GM23338 (cell line): ENCODE measurements at regions not wholly inside any gene's neighbourhood (a gene's known extent, or its start where the extent isn't known, plus 50 kb on each side); places are given as distances from the start of the nearest gene placed in this dataset.

Source experiments
- ATAC-seq: fragments of 200-7000 bp; cut with Tn5 transposase; 3 replicates; pipeline ENCODE4 v1.9.1; 2020
- DNase-seq: peaks from one replicate; pipeline ENCODE4 v3.0.0-alpha.2; 2015; ENCODE audit warnings: low spot score
- H2AFZ ChIP-seq: fragments of 200-600 bp; sonication (generic); 2 replicates; pipeline ENCODE4 v1.8.0; 2016; ENCODE audit warnings: antibody characterized with exemption, mild to moderate bottlenecking, moderate library complexity
- H3F3A ChIP-seq: fragments of 200-600 bp; sonication (generic); replicated peaks from 2 replicates; pipeline ENCODE4 v1.8.0; 2017; ENCODE audit warnings: antibody characterized with exemption, mixed run types, low read depth
- H3K27ac ChIP-seq: fragments of 200-600 bp; sonication (generic); 2 replicates; pipeline ENCODE4 v1.6.1; 2016; ENCODE audit warnings: low read depth
- H3K27me3 ChIP-seq: fragments of 200-600 bp; sonication (generic); 2 replicates; pipeline ENCODE4 v1.8.0; 2016; ENCODE audit warnings: mild to moderate bottlenecking, mixed run types, moderate library complexity; ENCODE audit not compliant: insufficient read depth
- H3K36me3 ChIP-seq: fragments of 200-600 bp; sonication (generic); 2 replicates; pipeline ENCODE4 v1.8.0; 2016; ENCODE audit warnings: mild to moderate bottlenecking; ENCODE audit not compliant: insufficient read depth
- H3K4me1 ChIP-seq: fragments of 200-600 bp; sonication (generic); 2 replicates; pipeline ENCODE4 v1.8.0; 2016; ENCODE audit warnings: mild to moderate bottlenecking, moderate library complexity; ENCODE audit not compliant: insufficient read depth
- H3K4me2 ChIP-seq: fragments of 200-600 bp; sonication (generic); 2 replicates; pipeline ENCODE4 v1.7.1; 2017; ENCODE audit warnings: mixed run types
- H3K4me3 ChIP-seq: fragments of 200-600 bp; sonication (generic); 2 replicates; pipeline ENCODE4 v1.6.1; 2016; ENCODE audit warnings: mixed run types
- H3K79me2 ChIP-seq: fragments of 200-600 bp; sonication (generic); replicated peaks from 2 replicates; pipeline ENCODE4 v1.8.0; 2017; ENCODE audit warnings: mild to moderate bottlenecking; ENCODE audit not compliant: insufficient read depth
- H3K9me2 ChIP-seq: fragments of 200-600 bp; sonication (generic); 2 replicates; pipeline ENCODE4 v1.8.0; 2017; ENCODE audit not compliant: insufficient read depth
- H4K20me1 ChIP-seq: fragments of 200-600 bp; sonication (generic); replicated peaks from 2 replicates; pipeline ENCODE4 v1.8.0; 2017; ENCODE audit warnings: mild to moderate bottlenecking; ENCODE audit not compliant: insufficient read depth
- H3K27ac Mint-ChIP-seq: 2 replicates; pipeline ENCODE4 v1.8.0; 2020; ENCODE audit warnings: inconsistent platforms, mild to moderate bottlenecking, moderate library complexity, mixed read lengths
- H3K27me3 Mint-ChIP-seq: 3 replicates; pipeline ENCODE4 v1.8.0; 2022; ENCODE audit warnings: low read depth, mild to moderate bottlenecking, moderate library complexity, mixed read lengths, inconsistent platforms; ENCODE audit not compliant: insufficient read depth, poor library complexity
- H3K36me3 Mint-ChIP-seq: 3 replicates; pipeline ENCODE4 v1.8.0; 2021; ENCODE audit warnings: low read depth, mild to moderate bottlenecking, inconsistent platforms, moderate library complexity, mixed read lengths
- H3K4me1 Mint-ChIP-seq: 3 replicates; pipeline ENCODE4 v1.8.0; 2020; ENCODE audit warnings: mild to moderate bottlenecking, inconsistent platforms, mixed read lengths
- H3K4me3 Mint-ChIP-seq: 3 replicates; pipeline ENCODE4 v1.8.0; 2021; ENCODE audit warnings: moderate library complexity, mild to moderate bottlenecking, inconsistent platforms, mixed read lengths
- H3K9me3 Mint-ChIP-seq: 3 replicates; pipeline ENCODE4 v1.8.0; 2020; ENCODE audit warnings: moderate library complexity, mild to moderate bottlenecking, inconsistent platforms, mixed read lengths
- CREB1 ChIP-seq: fragments of 250-450 bp; sonication (Bioruptor Pico); IDR thresholded peaks from 2 replicates; pipeline ENCODE4 v1.5.0; 2020; ENCODE audit warnings: low read depth, mild to moderate bottlenecking, moderate library complexity
- EZH2 ChIP-seq: fragments of 200-600 bp; sonication (generic); IDR thresholded peaks from one replicate; pipeline ENCODE4 v1.8.0; 2017; ENCODE audit warnings: antibody characterized with exemption, mild to moderate bottlenecking, low read depth; ENCODE audit not compliant: unreplicated experiment
- EZH2phosphoT487 ChIP-seq: fragments of 200-600 bp; sonication (generic); IDR thresholded peaks from one replicate; pipeline ENCODE4 v1.8.1; 2018; ENCODE audit warnings: antibody characterized with exemption; ENCODE audit not compliant: unreplicated experiment
- JUNB ChIP-seq: IDR thresholded peaks from one replicate; pipeline ENCODE4 v1.6.1; 2016; ENCODE audit warnings: antibody characterized with exemption; ENCODE audit not compliant: unreplicated experiment
- NANOG ChIP-seq: IDR thresholded peaks from 2 replicates; pipeline ENCODE4 v1.6.1; 2016; ENCODE audit warnings: antibody characterized with exemption, borderline replicate concordance
- POLR2AphosphoS5 ChIP-seq: IDR thresholded peaks from 2 replicates; pipeline ENCODE4 v1.6.1; 2016; ENCODE audit warnings: antibody characterized with exemption, low read depth
- STAT1 ChIP-seq: IDR thresholded peaks from one replicate; pipeline ENCODE4 v1.6.1; 2016; ENCODE audit warnings: antibody characterized with exemption; ENCODE audit not compliant: unreplicated experiment
- ZNF114 ChIP-seq: fragments of 250-450 bp; sonication (Bioruptor Pico); IDR thresholded peaks from 2 replicates; pipeline ENCODE4 v1.5.0; 2020; ENCODE audit warnings: mild to moderate bottlenecking, moderate library complexity
- ZNF331 ChIP-seq: fragments of 250-450 bp; sonication (Bioruptor Pico); IDR thresholded peaks from 2 replicates; pipeline ENCODE4 v1.5.0; 2020; ENCODE audit warnings: low read depth, mild to moderate bottlenecking, moderate library complexity
- TF ChIP-seq, protein P1 (sequence below): IDR thresholded peaks from one replicate; pipeline ENCODE4 v1.6.1; 2018; ENCODE audit warnings: antibody characterized with exemption; ENCODE audit not compliant: unreplicated experiment
- TF ChIP-seq, protein P2 (sequence below), 2 experiments: fragments of 200-600 bp in 1 of 2; sonication (generic) in 1 of 2; conservative IDR thresholded peaks; 2 replicates each; pipeline versions ENCODE4 v1.5.1 to v1.6.1; 2016 to 2017; ENCODE audit warnings: antibody characterized with exemption in 2 of 2, low read depth in 2 of 2, mild to moderate bottlenecking in 2 of 2, moderate library complexity in 1 of 2
- TF ChIP-seq, protein P3 (sequence below): IDR thresholded peaks from 2 replicates; pipeline ENCODE4 v1.6.1; 2016; ENCODE audit warnings: antibody characterized with exemption
- TF ChIP-seq, protein P4 (sequence below): fragments of 250-450 bp; sonication (Bioruptor Pico); IDR thresholded peaks from 2 replicates; pipeline ENCODE4 v1.5.0; 2020; ENCODE audit warnings: mild to moderate bottlenecking, moderate library complexity

DNA sequence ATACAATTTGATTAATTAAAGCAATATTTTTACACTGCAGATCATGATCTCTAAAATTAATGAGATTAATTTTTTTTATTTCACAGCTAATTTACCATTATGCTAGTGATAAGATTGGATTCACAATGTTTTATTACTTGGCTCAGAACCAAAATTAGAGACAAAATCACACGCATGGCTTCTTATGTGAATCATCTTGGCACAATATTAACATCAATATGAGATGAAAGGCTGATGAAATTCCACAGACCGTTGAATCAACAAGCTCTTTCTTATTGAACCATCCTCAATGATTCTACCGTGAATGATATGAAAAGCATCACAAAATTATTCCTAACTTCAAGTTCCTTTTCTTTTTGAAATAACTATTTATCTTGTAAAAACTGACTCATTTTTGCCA is 544.9 kb downstream of the KCNT2 start:
- no peaks in the 10 kb centered on the region for H3K27me3 Mint-ChIP-seq
- DNase-seq (no peak), ATAC-seq (no peak)

More for the DNA sequence above, 544.9 kb downstream of the KCNT2 start:
- H2AFZ ChIP-seq: no peak overlapping the region
- H3K36me3 ChIP-seq: no peaks in the 10 kb centered on the region
- no peaks in the 10 kb centered on the region; the same call in 1 of the 2 replicates for H3K9me2 ChIP-seq
- TF ChIP-seq ZNF331 (CRISPR knock-in tag): no peak
- no peak for TF ChIP-seq POLR2AphosphoS5
- TF ChIP-seq, protein P1, sequence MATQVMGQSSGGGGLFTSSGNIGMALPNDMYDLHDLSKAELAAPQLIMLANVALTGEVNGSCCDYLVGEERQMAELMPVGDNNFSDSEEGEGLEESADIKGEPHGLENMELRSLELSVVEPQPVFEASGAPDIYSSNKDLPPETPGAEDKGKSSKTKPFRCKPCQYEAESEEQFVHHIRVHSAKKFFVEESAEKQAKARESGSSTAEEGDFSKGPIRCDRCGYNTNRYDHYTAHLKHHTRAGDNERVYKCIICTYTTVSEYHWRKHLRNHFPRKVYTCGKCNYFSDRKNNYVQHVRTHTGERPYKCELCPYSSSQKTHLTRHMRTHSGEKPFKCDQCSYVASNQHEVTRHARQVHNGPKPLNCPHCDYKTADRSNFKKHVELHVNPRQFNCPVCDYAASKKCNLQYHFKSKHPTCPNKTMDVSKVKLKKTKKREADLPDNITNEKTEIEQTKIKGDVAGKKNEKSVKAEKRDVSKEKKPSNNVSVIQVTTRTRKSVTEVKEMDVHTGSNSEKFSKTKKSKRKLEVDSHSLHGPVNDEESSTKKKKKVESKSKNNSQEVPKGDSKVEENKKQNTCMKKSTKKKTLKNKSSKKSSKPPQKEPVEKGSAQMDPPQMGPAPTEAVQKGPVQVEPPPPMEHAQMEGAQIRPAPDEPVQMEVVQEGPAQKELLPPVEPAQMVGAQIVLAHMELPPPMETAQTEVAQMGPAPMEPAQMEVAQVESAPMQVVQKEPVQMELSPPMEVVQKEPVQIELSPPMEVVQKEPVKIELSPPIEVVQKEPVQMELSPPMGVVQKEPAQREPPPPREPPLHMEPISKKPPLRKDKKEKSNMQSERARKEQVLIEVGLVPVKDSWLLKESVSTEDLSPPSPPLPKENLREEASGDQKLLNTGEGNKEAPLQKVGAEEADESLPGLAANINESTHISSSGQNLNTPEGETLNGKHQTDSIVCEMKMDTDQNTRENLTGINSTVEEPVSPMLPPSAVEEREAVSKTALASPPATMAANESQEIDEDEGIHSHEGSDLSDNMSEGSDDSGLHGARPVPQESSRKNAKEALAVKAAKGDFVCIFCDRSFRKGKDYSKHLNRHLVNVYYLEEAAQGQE: no peak
- TF ChIP-seq STAT1: no peak
- no peak for TF ChIP-seq NANOG
- TF ChIP-seq JUNB: no peak
- no peak for TF ChIP-seq EZH2
- no peak for TF ChIP-seq ZNF114 (CRISPR knock-in tag)
- TF ChIP-seq CREB1 (CRISPR knock-in tag): no peak
- TF ChIP-seq, protein P2, sequence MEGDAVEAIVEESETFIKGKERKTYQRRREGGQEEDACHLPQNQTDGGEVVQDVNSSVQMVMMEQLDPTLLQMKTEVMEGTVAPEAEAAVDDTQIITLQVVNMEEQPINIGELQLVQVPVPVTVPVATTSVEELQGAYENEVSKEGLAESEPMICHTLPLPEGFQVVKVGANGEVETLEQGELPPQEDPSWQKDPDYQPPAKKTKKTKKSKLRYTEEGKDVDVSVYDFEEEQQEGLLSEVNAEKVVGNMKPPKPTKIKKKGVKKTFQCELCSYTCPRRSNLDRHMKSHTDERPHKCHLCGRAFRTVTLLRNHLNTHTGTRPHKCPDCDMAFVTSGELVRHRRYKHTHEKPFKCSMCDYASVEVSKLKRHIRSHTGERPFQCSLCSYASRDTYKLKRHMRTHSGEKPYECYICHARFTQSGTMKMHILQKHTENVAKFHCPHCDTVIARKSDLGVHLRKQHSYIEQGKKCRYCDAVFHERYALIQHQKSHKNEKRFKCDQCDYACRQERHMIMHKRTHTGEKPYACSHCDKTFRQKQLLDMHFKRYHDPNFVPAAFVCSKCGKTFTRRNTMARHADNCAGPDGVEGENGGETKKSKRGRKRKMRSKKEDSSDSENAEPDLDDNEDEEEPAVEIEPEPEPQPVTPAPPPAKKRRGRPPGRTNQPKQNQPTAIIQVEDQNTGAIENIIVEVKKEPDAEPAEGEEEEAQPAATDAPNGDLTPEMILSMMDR (conservative IDR thresholded peaks at IDR 0.05; ENCODE audit: low read depth in 2 of 2): no peak
- TF ChIP-seq, protein P3, sequence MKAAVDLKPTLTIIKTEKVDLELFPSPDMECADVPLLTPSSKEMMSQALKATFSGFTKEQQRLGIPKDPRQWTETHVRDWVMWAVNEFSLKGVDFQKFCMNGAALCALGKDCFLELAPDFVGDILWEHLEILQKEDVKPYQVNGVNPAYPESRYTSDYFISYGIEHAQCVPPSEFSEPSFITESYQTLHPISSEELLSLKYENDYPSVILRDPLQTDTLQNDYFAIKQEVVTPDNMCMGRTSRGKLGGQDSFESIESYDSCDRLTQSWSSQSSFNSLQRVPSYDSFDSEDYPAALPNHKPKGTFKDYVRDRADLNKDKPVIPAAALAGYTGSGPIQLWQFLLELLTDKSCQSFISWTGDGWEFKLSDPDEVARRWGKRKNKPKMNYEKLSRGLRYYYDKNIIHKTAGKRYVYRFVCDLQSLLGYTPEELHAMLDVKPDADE: no peak
- TF ChIP-seq EZH2phosphoT487: no peak
- TF ChIP-seq, protein P4, sequence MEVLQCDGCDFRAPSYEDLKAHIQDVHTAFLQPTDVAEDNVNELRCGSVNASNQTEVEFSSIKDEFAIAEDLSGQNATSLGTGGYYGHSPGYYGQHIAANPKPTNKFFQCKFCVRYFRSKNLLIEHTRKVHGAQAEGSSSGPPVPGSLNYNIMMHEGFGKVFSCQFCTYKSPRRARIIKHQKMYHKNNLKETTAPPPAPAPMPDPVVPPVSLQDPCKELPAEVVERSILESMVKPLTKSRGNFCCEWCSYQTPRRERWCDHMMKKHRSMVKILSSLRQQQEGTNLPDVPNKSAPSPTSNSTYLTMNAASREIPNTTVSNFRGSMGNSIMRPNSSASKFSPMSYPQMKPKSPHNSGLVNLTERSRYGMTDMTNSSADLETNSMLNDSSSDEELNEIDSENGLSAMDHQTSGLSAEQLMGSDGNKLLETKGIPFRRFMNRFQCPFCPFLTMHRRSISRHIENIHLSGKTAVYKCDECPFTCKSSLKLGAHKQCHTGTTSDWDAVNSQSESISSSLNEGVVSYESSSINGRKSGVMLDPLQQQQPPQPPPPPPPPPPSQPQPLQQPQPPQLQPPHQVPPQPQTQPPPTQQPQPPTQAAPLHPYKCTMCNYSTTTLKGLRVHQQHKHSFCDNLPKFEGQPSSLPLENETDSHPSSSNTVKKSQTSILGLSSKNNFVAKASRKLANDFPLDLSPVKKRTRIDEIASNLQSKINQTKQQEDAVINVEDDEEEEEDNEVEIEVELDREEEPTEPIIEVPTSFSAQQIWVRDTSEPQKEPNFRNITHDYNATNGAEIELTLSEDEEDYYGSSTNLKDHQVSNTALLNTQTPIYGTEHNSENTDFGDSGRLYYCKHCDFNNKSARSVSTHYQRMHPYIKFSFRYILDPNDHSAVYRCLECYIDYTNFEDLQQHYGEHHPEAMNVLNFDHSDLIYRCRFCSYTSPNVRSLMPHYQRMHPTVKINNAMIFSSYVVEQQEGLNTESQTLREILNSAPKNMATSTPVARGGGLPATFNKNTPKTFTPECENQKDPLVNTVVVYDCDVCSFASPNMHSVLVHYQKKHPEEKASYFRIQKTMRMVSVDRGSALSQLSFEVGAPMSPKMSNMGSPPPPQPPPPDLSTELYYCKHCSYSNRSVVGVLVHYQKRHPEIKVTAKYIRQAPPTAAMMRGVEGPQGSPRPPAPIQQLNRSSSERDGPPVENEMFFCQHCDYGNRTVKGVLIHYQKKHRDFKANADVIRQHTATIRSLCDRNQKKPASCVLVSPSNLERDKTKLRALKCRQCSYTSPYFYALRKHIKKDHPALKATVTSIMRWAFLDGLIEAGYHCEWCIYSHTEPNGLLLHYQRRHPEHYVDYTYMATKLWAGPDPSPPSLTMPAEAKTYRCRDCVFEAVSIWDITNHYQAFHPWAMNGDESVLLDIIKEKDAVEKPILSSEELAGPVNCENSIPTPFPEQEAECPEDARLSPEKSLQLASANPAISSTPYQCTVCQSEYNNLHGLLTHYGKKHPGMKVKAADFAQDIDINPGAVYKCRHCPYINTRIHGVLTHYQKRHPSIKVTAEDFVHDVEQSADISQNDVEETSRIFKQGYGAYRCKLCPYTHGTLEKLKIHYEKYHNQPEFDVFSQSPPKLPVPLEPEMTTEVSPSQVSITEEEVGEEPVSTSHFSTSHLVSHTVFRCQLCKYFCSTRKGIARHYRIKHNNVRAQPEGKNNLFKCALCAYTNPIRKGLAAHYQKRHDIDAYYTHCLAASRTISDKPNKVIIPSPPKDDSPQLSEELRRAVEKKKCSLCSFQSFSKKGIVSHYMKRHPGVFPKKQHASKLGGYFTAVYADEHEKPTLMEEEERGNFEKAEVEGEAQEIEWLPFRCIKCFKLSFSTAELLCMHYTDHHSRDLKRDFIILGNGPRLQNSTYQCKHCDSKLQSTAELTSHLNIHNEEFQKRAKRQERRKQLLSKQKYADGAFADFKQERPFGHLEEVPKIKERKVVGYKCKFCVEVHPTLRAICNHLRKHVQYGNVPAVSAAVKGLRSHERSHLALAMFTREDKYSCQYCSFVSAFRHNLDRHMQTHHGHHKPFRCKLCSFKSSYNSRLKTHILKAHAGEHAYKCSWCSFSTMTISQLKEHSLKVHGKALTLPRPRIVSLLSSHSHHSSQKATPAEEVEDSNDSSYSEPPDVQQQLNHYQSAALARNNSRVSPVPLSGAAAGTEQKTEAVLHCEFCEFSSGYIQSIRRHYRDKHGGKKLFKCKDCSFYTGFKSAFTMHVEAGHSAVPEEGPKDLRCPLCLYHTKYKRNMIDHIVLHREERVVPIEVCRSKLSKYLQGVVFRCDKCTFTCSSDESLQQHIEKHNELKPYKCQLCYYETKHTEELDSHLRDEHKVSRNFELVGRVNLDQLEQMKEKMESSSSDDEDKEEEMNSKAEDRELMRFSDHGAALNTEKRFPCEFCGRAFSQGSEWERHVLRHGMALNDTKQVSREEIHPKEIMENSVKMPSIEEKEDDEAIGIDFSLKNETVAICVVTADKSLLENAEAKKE (CRISPR knock-in tag): no peak
- Mint-ChIP-seq H3K4me3 (no peak overlapping the region), H3K4me1 (peaks cover 3% of the 10 kb centered on the region; the same call in 2 of the 3 replicates), H3K36me3 (no peaks in the 10 kb centered on the region), H3K27ac (no peak overlapping the region), H3K9me3 (no peaks in the 10 kb centered on the region)
- no peak overlapping the region for H3K4me3 ChIP-seq
- H3F3A ChIP-seq: no peaks in the 10 kb centered on the region
- no peaks in the 10 kb centered on the region for H3K79me2 ChIP-seq
- no peak overlapping the region for H3K4me2 ChIP-seq
- no peaks in the 10 kb centered on the region for H4K20me1 ChIP-seq
- no peak overlapping the region for H3K27ac ChIP-seq
- H3K27me3 ChIP-seq: no peaks in the 10 kb centered on the region
- H3K4me1 ChIP-seq: no peaks in the 10 kb centered on the region
